Right renal cortex interstitium (tissue), 3 donors: ENCODE measurements at regions not wholly inside any gene's neighbourhood (a gene's known extent, or its start where the extent isn't known, plus 50 kb on each side); places are given as distances from the start of the nearest gene placed in this dataset.

Experiments used
- DNase-seq, 3 donors: peaks; one replicate each; pipeline ENCODE4 v3.0.0-alpha.2; 2013; ENCODE audit warnings: low read depth in 3 of 3, low spot score in 2 of 3

GRCh38 chr6:139480356-139481165 is 106.1 kb upstream of the CITED2 start:
- no peak for DNase-seq

- DNase-seq: no peak
Observed at GRCh38 chr6:139479433-139480222, 105.2 kb upstream of the CITED2 start.

GRCh38 chr6:139475646-139476045 is 101.2 kb upstream of the CITED2 start:
- no peak for DNase-seq

GRCh38 chr6:139475241-139475640 is 100.8 kb upstream of the CITED2 start:
- DNase-seq: no peak

GRCh38 chr6:139474145-139475108 is 100.0 kb upstream of the CITED2 start:
- DNase-seq: peak; percentile 66 to 75 (median 74)

GRCh38 chr6:139473731-139474130 is 99.3 kb upstream of the CITED2 start:
- no peak for DNase-seq

- DNase-seq: no peak
Observed at GRCh38 chr6:139473231-139473701, 98.8 kb upstream of the CITED2 start.

- no peak for DNase-seq
Observed at GRCh38 chr6:139472351-139473015, 98.0 kb upstream of the CITED2 start.

- no peak for DNase-seq
Observed at GRCh38 chr6:139470997-139471396, 96.5 kb upstream of the CITED2 start.

- no peak for DNase-seq
Observed at GRCh38 chr6:139468178-139468819, 93.9 kb upstream of the CITED2 start.

- no peak for DNase-seq
Observed at GRCh38 chr6:139457476-139457875, 83.0 kb upstream of the CITED2 start.

GRCh38 chr6:139452148-139452876 is 77.9 kb upstream of the CITED2 start:
- DNase-seq: no peak

- no peak for DNase-seq
Observed at GRCh38 chr6:139449611-139450000, 75.2 kb upstream of the CITED2 start.

- no peak for DNase-seq
Observed at GRCh38 chr6:139448998-139449610, 74.7 kb upstream of the CITED2 start.

GRCh38 chr6:139448051-139448649 is 73.7 kb upstream of the CITED2 start:
- no peak for DNase-seq

- no peak for DNase-seq
Observed at GRCh38 chr6:139447656-139447975, 73.2 kb upstream of the CITED2 start.

GRCh38 chr6:139446768-139447655 is 72.6 kb upstream of the CITED2 start:
- no peak for DNase-seq
